SIG-M5 treated with dmso at 0.1 percent for 504 hours (cell line): ENCODE measurements at regions not wholly inside any gene's neighbourhood (a gene's known extent, or its start where the extent isn't known, plus 50 kb on each side); places are given as distances from the start of the nearest gene placed in this dataset.

Source experiments
- DNase-seq: peaks from one replicate; lab custom pipeline; 2025; ENCODE audit not compliant: unreplicated experiment; lab: John Stamatoyannopoulos, UW

GRCh38 chr10:131785121-131785460 is 115.7 kb upstream of the PPP2R2D start:
- DNase-seq = no peak

GRCh38 chr10:131786756-131787605 is 113.8 kb upstream of the PPP2R2D start:
- no peak for DNase-seq

- DNase-seq = no peak
These were observed 112.8 kb upstream of the PPP2R2D start for GRCh38 chr10:131787961-131788360.

DNA sequence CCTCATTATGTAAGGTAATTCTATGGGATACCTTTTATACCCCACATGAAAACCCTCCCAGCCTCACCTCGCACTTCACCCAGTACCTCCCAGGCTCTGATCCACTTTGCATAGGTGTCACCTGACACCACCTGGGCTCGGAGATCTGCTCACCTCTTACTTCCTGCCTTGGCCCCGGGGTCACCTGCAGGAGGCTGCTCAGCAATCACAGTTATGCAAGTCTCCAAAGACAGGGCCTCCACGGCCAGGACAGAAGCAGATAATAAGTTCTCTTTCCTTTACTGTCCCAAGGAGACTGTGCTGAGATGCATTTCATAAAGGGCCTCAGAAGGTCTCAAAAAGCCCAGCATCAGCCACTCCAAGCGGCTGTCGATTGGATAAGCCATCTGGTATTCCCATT is 112.4 kb upstream of the PPP2R2D start:
- DNase-seq = no peak

GRCh38 chr10:131789516-131789915 is 111.3 kb upstream of the PPP2R2D start:
- no peak for DNase-seq

DNA sequence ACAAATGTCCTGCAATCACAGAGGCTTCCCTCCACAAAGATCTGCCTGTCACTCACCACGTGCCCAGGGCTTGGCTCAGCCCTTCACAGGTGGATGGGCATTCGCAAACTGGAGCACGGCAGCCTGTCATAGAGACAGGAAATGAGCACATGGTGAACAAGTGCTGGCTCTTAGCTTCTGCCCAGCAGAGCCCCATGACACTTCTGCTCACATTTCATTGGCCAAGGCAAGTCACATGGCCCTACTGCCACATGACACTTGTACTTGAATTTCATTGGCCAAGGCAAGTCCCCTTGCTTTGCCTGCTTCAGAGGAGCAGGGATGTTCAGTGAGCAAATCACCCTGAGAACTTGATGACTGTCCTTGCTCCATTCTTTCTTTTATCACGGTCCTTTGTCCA is 110.8 kb upstream of the PPP2R2D start:
- no peak for DNase-seq

DNA sequence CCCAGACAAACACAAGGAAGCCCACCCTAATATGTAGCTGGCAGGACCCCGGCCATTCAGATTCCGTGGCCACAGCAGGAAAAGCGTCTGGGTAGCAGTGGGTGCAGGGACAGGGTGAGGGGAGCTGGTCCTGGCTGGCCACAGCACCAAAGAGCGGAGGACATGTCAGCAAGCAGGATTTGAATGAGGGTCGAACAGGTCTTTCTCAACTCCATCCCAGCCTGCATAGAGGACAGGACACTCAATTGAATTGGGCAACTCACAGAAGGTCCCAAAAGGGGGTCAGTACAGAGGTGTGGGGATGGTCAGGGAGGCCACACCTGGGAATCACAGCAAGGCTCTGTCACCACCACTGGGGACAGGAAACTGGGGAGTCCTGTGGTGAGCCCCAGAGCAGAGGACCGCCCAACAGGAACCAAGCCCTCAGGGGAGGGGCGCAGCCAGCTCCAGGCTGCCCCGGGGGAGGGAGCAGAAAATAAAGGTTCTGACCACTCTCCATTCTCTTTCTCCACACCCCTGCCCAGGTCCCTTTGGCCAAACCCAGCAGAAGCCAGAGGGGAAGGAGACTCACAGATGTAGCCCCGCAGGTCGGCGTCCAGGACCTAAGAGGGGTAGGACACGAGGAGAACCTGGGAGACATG is 108.7 kb upstream of the PPP2R2D start:
- no peak for DNase-seq

DNA sequence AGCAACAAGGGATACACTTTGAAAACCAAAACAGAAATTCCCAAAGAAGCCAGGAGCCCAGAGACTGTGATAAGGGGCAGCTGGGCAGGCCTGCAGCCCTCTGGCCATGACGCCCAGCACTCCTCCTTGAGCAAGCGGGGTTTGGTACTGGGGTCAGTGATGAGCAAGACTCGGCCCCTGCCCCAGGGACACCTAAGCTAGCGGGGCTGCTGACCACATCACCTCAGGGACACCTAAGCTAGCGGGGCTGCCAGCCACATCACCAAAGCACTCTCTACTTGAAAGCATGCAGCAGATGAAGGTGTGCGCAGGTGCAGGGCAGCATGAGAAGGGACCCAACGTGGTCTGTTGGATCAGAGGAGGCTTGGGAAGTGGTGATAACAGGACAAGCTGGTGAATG is 108.0 kb upstream of the PPP2R2D start:
- DNase-seq = no peak

GRCh38 chr10:131795761-131796160 is 105.0 kb upstream of the PPP2R2D start:
- no peak for DNase-seq

GRCh38 chr10:131797626-131798025 is 103.2 kb upstream of the PPP2R2D start:
- DNase-seq = no peak

GRCh38 chr10:131799429-131799828 is 101.4 kb upstream of the PPP2R2D start:
- no peak for DNase-seq

DNA sequence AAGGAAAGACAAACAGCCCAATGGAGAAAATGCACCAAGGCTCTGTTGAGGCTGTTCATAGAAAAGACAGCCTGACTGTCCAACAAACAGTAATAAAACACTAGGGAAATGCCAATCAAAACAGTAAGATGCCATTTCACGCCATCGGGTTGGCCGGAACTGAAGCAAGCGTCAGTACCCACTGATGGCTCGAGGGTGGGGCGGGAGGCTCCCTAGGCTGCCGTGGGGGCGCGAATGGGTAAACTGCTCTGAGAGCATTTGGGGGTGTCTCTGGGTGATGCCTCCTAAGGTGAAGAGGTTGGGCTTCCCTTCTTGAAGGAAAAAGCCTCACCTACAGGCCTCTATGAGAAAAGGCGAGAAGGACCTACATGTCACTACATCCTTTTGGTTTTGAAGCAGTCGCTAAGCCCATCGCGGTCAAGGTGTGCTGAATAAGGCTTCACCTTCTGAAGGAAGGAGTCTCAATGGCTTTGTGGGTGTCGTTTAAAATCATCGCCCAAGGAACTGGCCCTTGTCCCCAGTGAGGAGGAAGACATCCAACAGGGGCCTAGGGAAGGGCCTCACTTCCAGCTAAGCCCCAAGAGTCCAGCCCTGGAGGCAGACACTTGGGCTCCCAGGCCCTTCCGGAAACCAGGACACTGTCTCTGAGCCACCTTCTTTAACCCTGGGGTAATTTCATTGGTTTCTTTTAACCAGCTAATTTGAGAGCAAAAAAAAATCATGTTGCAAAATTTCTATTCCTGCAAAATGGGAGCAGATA is 98.5 kb upstream of the PPP2R2D start:
- no peak for DNase-seq

- no peak for DNase-seq
These were observed 97.8 kb upstream of the PPP2R2D start for GRCh38 chr10:131802996-131803395.

DNA sequence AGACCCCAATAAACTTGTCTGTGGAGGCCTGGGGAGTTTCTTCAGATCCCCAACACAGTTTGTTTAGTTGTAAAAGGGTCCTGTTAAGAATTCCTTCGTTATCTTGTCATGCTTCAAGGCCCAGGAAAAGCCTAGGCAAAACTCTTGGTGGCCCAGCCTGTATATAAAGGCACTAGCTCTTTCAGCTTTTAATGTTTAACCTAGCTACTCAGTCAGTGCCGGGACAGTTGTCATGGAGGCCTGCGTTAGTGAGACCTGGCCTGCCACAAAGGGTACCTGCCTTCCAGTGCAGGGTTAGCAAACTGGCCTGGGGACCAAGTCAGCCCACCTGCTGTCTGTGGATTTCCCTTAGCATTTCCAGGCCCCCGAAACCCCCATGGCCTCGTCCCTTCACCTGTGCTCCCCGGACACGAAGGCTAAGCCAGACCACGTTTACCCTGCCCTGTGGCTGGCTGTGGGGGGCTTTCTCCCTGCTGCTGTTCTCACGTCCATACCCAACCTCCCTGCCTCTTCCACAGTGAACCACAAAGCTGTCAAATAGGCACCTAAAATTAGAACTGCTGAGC is 96.9 kb upstream of the PPP2R2D start:
- no peak for DNase-seq

DNA sequence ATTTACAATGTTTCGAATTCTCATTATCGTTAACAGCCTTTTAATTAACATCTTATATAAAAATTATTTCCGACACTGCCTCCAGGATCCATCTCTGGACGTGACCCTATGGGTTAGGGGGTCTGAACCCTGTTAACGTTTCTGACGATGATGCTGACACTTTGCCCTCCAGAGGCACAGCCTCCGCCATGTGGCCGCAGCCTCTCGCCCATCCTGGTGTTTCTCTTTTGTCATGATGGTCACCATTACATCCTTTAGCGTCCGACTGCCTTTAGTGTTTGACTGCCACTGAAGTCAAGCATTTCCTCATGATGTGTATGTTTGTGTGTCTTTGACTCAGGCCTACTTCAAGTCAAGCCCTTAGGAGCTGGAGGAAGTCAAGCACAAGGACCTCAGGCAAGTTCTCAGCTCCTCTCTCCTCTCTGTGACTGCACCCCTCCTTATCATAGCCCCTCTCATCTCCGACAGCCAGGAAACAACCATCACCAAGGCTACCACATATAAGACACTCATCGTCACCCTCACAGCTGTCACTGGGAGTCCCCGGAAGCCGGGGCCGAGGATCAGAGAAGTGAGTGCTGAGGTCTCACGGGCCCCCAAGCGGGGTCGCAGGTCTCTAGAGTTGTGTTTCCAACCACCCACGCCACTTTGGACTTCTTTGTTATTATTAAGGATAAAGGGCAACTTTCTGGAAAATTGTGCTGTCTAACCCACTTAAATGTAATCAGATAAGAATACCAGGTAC is 96.1 kb upstream of the PPP2R2D start:
- DNase-seq = no peak

DNA sequence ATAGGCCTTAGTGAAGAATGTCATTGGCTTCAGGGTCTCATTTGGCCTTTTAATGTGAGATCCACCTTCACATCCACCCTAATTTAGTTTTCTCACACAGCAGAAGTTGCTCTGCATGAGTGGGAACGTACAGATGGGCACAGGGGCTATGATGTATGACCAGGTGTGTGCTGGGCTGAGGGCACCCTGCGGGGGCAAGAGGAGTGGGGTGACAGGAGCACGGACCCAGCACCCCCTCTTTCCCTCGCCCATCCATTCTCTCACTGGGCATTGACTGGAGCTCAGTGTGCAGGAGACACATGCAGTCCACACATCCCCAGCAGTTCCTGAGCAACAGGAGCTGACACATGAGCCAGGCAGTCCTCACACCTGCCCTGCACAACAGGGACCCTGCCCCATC is 95.1 kb upstream of the PPP2R2D start:
- no peak for DNase-seq

GRCh38 chr10:131806146-131806545 is 94.7 kb upstream of the PPP2R2D start:
- no peak for DNase-seq

GRCh38 chr10:131806646-131807317 is 94.0 kb upstream of the PPP2R2D start:
- DNase-seq = no peak

GRCh38 chr10:131808370-131808930 is 92.4 kb upstream of the PPP2R2D start:
- no peak for DNase-seq
